K562 (cell line): ENCODE measurements at regions not wholly inside any gene's neighbourhood (a gene's known extent, or its start where the extent isn't known, plus 50 kb on each side); places are given as distances from the start of the nearest gene placed in this dataset.

Experiments
- ARID4B ChIP-seq: sonication (generic); formaldehyde crosslinking; IDR thresholded peaks from 2 replicates; pipeline ENCODE4 v1.8.0; 2022; ENCODE audit warnings: mild to moderate bottlenecking, missing genetic modification reagents
- E2F8 ChIP-seq: fragments of 450-650 bp; IDR thresholded peaks from 2 replicates; pipeline ENCODE4 v1.7.1; 2018; ENCODE audit warnings: mild to moderate bottlenecking, low read depth; ENCODE audit not compliant: partially characterized antibody
- HIVEP1 ChIP-seq: fragments of 250-450 bp; sonication (Bioruptor Pico); IDR thresholded peaks from 2 replicates; pipeline ENCODE4 v1.4.0; 2020; ENCODE audit warnings: mild to moderate bottlenecking
- KLF1 ChIP-seq: fragments of 450-650 bp; IDR thresholded peaks from 2 replicates; pipeline ENCODE4 v1.6.1; 2016; ENCODE audit warnings: missing genetic modification characterization, missing compliant biosample characterization
- MAZ ChIP-seq, 2 experiments: fragments of 450-650 bp in 1 of 2; sonication (generic) in 1 of 2; formaldehyde crosslinking; IDR thresholded peaks in 1 of 2; conservative IDR thresholded peaks in 1 of 2; 2 replicates each; pipeline versions ENCODE4 v1.4.0 to v1.5.0; 2020; ENCODE audit warnings: mild to moderate bottlenecking in 1 of 2, missing genetic modification reagents in 1 of 2
- MTA1 ChIP-seq: fragments of 450-650 bp; IDR thresholded peaks from 2 replicates; pipeline ENCODE4 v1.6.1; 2017; ENCODE audit warnings: borderline replicate concordance
- NFXL1 ChIP-seq: fragments of 450-650 bp; formaldehyde crosslinking; IDR thresholded peaks from 2 replicates; pipeline ENCODE4 v1.4.0; 2021; ENCODE audit warnings: mild to moderate bottlenecking
- PHTF2 ChIP-seq: fragments of 250-450 bp; sonication (Bioruptor Pico); IDR thresholded peaks from 2 replicates; pipeline ENCODE4 v1.5.0; 2021; ENCODE audit warnings: mild to moderate bottlenecking
- RB1 ChIP-seq: fragments of 450-650 bp; IDR thresholded peaks from 2 replicates; pipeline ENCODE4 v1.6.1; 2017; ENCODE audit warnings: low read depth, mild to moderate bottlenecking
- RREB1 ChIP-seq: fragments of 250-450 bp; sonication (Bioruptor Pico); IDR thresholded peaks from 2 replicates; pipeline ENCODE4 v1.4.0; 2020
- ZC3H11A ChIP-seq: IDR thresholded peaks from 2 replicates; pipeline ENCODE4 v1.6.1; 2012; ENCODE audit warnings: low read depth, low read length, improper control_type of control experiment
- ZFX ChIP-seq: sonication (generic); formaldehyde crosslinking; IDR thresholded peaks from 2 replicates; pipeline ENCODE4 v1.8.0; 2022; ENCODE audit warnings: mild to moderate bottlenecking, missing genetic modification reagents, moderate library complexity
- ZNF778 ChIP-seq: fragments of 450-650 bp; formaldehyde crosslinking; IDR thresholded peaks from 2 replicates; pipeline ENCODE4 v1.4.0; 2020; ENCODE audit warnings: mild to moderate bottlenecking, moderate library complexity

- TF ChIP-seq MAZ (CRISPR knock-in tag; conservative IDR thresholded peaks at IDR 0.05 in 1 of 2, IDR thresholded peaks at IDR 0.05 in 1 of 2) (peak; percentile 22 to 36; a peak in 1 of 4 replicates), PHTF2 (CRISPR knock-in tag) (no peak), ZNF778 (CRISPR knock-in tag) (no peak), RREB1 (CRISPR knock-in tag) (no peak), KLF1 (tag) (no peak), MTA1 (no peak), E2F8 (no peak), HIVEP1 (CRISPR knock-in tag) (no peak), ZC3H11A (no peak), RB1 (peak; percentile 41; the same call in 1 of the 2 replicates), ZFX (0 out of 2 replicates have a peak, but pooled peaks have one; percentile 27), ARID4B (no peak), NFXL1 (CRISPR knock-in tag) (no peak)
These were observed 201.2 kb upstream of the GAS1 start (continued) for GRCh38 chr9:87148331-87149104.
